ENCODE measurements at regions not wholly inside any gene's neighbourhood (a gene's known extent, or its start where the extent isn't known, plus 50 kb on each side); places are given as distances from the start of the nearest gene placed in this dataset.

DNA sequence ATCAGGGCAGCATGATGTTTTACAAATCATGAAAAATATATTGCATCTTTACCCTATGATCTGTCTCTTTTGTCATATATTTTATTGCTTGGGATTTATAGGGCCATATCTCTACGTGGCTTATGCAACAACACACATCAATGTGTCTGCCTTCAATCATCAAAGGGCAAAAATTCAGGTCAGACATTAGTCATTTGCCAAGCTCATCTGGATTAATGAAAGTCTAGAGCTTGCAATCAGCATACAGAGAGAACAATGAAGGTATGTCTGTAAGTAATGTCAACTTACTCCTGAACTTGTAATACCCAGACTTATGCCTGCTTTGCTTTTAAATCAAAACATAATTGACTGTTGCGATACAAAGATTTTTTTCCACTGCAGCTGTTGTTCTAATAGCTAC lies 282.7 kb downstream of the HAO1 start:
- TF ChIP-seq, protein P1, sequence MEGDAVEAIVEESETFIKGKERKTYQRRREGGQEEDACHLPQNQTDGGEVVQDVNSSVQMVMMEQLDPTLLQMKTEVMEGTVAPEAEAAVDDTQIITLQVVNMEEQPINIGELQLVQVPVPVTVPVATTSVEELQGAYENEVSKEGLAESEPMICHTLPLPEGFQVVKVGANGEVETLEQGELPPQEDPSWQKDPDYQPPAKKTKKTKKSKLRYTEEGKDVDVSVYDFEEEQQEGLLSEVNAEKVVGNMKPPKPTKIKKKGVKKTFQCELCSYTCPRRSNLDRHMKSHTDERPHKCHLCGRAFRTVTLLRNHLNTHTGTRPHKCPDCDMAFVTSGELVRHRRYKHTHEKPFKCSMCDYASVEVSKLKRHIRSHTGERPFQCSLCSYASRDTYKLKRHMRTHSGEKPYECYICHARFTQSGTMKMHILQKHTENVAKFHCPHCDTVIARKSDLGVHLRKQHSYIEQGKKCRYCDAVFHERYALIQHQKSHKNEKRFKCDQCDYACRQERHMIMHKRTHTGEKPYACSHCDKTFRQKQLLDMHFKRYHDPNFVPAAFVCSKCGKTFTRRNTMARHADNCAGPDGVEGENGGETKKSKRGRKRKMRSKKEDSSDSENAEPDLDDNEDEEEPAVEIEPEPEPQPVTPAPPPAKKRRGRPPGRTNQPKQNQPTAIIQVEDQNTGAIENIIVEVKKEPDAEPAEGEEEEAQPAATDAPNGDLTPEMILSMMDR (IDR thresholded peaks at IDR 0.05): no peak
- no peak for TF ChIP-seq POLR2A (IDR thresholded peaks at IDR 0.05)

Data from uterus (tissue), 2 donors.